ENCODE measurements at regions not wholly inside any gene's neighbourhood (a gene's known extent, or its start where the extent isn't known, plus 50 kb on each side); places are given as distances from the start of the nearest gene placed in this dataset.

GRCh38 chr14:98897605-98898309, 374.2 kb downstream of the BCL11B start:
- WGBS (ENCODE audit: insufficient coverage, low lambda C conversion rate), result no CpG with 5 or more reads among the region's 7 CpGs
- DNase-seq, result no peak

GRCh38 chr14:98899441-98899840, 372.6 kb downstream of the BCL11B start:
- peaks cover 3% of the 10 kb centered on the region for H3K27me3 ChIP-seq (ENCODE audit: control insufficient read depth, insufficient read depth, low read length)
- WGBS (ENCODE audit: insufficient coverage, low lambda C conversion rate), result no CpG with 5 or more reads among the region's 9 CpGs
- no peak for DNase-seq

More at GRCh38 chr14:98897605-98898309, 374.2 kb downstream of the BCL11B start:
- H3K27ac ChIP-seq (ENCODE audit: low read length), result no peak overlapping the region
- H3K9me3 ChIP-seq (ENCODE audit: control insufficient read depth, low read depth, low read length), result no peaks in the 10 kb centered on the region
- no peaks in the 10 kb centered on the region for H3K36me3 ChIP-seq (ENCODE audit: control insufficient read depth, insufficient read depth, low read length)
- no peak overlapping the region for H3K4me3 ChIP-seq (ENCODE audit: low read length)
- H3K4me1 ChIP-seq (ENCODE audit: control insufficient read depth, insufficient read depth, low read length), result no peaks in the 10 kb centered on the region
- H3K27me3 ChIP-seq (ENCODE audit: control insufficient read depth, insufficient read depth, low read length), result no peaks in the 10 kb centered on the region

GRCh38 chr14:98900236-98900635, 371.8 kb downstream of the BCL11B start:
- WGBS (ENCODE audit: insufficient coverage, low lambda C conversion rate), result 97% methylated on average over 6 of the region's 15 CpGs
- no peaks in the 10 kb centered on the region for H3K4me1 ChIP-seq (ENCODE audit: control insufficient read depth, insufficient read depth, low read length)
- peaks cover 3% of the 10 kb centered on the region for H3K27me3 ChIP-seq (ENCODE audit: control insufficient read depth, insufficient read depth, low read length)
- no peak overlapping the region for H3K27ac ChIP-seq (ENCODE audit: low read length)
- no peaks in the 10 kb centered on the region for H3K36me3 ChIP-seq (ENCODE audit: control insufficient read depth, insufficient read depth, low read length)
- DNase-seq, result no peak
- H3K9me3 ChIP-seq (ENCODE audit: control insufficient read depth, low read depth, low read length), result no peaks in the 10 kb centered on the region
- no peak overlapping the region for H3K4me3 ChIP-seq (ENCODE audit: low read length)

More at GRCh38 chr14:98899441-98899840, 372.6 kb downstream of the BCL11B start:
- no peaks in the 10 kb centered on the region for H3K9me3 ChIP-seq (ENCODE audit: control insufficient read depth, low read depth, low read length)
- no peak overlapping the region for H3K4me3 ChIP-seq (ENCODE audit: low read length)
- H3K36me3 ChIP-seq (ENCODE audit: control insufficient read depth, insufficient read depth, low read length), result no peaks in the 10 kb centered on the region
- H3K27ac ChIP-seq (ENCODE audit: low read length), result no peak overlapping the region
- H3K4me1 ChIP-seq (ENCODE audit: control insufficient read depth, insufficient read depth, low read length), result no peaks in the 10 kb centered on the region

GRCh38 chr14:98900798-98901197, 371.2 kb downstream of the BCL11B start:
- no peaks in the 10 kb centered on the region for H3K4me1 ChIP-seq (ENCODE audit: control insufficient read depth, insufficient read depth, low read length)
- H3K4me3 ChIP-seq (ENCODE audit: low read length), result no peak overlapping the region
- no peak overlapping the region for H3K27ac ChIP-seq (ENCODE audit: low read length)
- H3K27me3 ChIP-seq (ENCODE audit: control insufficient read depth, insufficient read depth, low read length), result peaks cover 3% of the 10 kb centered on the region
- WGBS (ENCODE audit: insufficient coverage, low lambda C conversion rate), result 30% methylated on average over 2 of the region's 4 CpGs
- no peak for DNase-seq
- no peaks in the 10 kb centered on the region for H3K9me3 ChIP-seq (ENCODE audit: control insufficient read depth, low read depth, low read length)
- no peaks in the 10 kb centered on the region for H3K36me3 ChIP-seq (ENCODE audit: control insufficient read depth, insufficient read depth, low read length)

GRCh38 chr14:98901511-98902205, 370.3 kb downstream of the BCL11B start:
- no CpG with 5 or more reads among the region's 16 CpGs for WGBS (ENCODE audit: insufficient coverage, low lambda C conversion rate)
- Histone ChIP-seq H3K4me3 (ENCODE audit: low read length) (no peak overlapping the region), H3K27ac (ENCODE audit: low read length) (no peak overlapping the region), H3K36me3 (ENCODE audit: control insufficient read depth, insufficient read depth, low read length) (no peaks in the 10 kb centered on the region), H3K4me1 (ENCODE audit: control insufficient read depth, insufficient read depth, low read length) (no peaks in the 10 kb centered on the region), H3K27me3 (ENCODE audit: control insufficient read depth, insufficient read depth, low read length) (peaks cover 8% of the 10 kb centered on the region), H3K9me3 (ENCODE audit: control insufficient read depth, low read depth, low read length) (no peaks in the 10 kb centered on the region)
- no peak for DNase-seq

- WGBS (ENCODE audit: insufficient coverage, low lambda C conversion rate), result no CpG with 5 or more reads among the region's 2 CpGs
- H3K4me3 ChIP-seq (ENCODE audit: low read length), result no peak overlapping the region
These were observed 368.6 kb downstream of the BCL11B start for GRCh38 chr14:98903371-98903770.

GRCh38 chr14:98904677-98905076, 367.3 kb downstream of the BCL11B start:
- no peaks in the 10 kb centered on the region for H3K9me3 ChIP-seq (ENCODE audit: control insufficient read depth, low read depth, low read length)
- H3K27ac ChIP-seq (ENCODE audit: low read length), result no peak overlapping the region
- H3K27me3 ChIP-seq (ENCODE audit: control insufficient read depth, insufficient read depth, low read length), result peaks cover 8% of the 10 kb centered on the region
- H3K4me3 ChIP-seq (ENCODE audit: low read length), result no peak overlapping the region
- no peaks in the 10 kb centered on the region for H3K4me1 ChIP-seq (ENCODE audit: control insufficient read depth, insufficient read depth, low read length)
- DNase-seq, result no peak
- H3K36me3 ChIP-seq (ENCODE audit: control insufficient read depth, insufficient read depth, low read length), result no peaks in the 10 kb centered on the region
- WGBS (ENCODE audit: insufficient coverage, low lambda C conversion rate), result no CpG with 5 or more reads among the region's 3 CpGs

More at GRCh38 chr14:98903371-98903770, 368.6 kb downstream of the BCL11B start:
- H3K9me3 ChIP-seq (ENCODE audit: control insufficient read depth, low read depth, low read length), result no peaks in the 10 kb centered on the region
- DNase-seq, result no peak
- H3K27me3 ChIP-seq (ENCODE audit: control insufficient read depth, insufficient read depth, low read length), result peaks cover 8% of the 10 kb centered on the region
- no peaks in the 10 kb centered on the region for H3K36me3 ChIP-seq (ENCODE audit: control insufficient read depth, insufficient read depth, low read length)
- H3K4me1 ChIP-seq (ENCODE audit: control insufficient read depth, insufficient read depth, low read length), result no peaks in the 10 kb centered on the region
- H3K27ac ChIP-seq (ENCODE audit: low read length), result no peak overlapping the region

- peaks cover 8% of the 10 kb centered on the region for H3K27me3 ChIP-seq (ENCODE audit: control insufficient read depth, insufficient read depth, low read length)
- no peak overlapping the region for H3K27ac ChIP-seq (ENCODE audit: low read length)
These were observed 365.6 kb downstream of the BCL11B start for GRCh38 chr14:98906123-98906995.

GRCh38 chr14:98907271-98907670, 364.7 kb downstream of the BCL11B start:
- no peaks in the 10 kb centered on the region for H3K9me3 ChIP-seq (ENCODE audit: control insufficient read depth, low read depth, low read length)
- H3K27ac ChIP-seq (ENCODE audit: low read length), result no peak overlapping the region
- H3K4me1 ChIP-seq (ENCODE audit: control insufficient read depth, insufficient read depth, low read length), result no peaks in the 10 kb centered on the region
- no peaks in the 10 kb centered on the region for H3K36me3 ChIP-seq (ENCODE audit: control insufficient read depth, insufficient read depth, low read length)
- DNase-seq, result no peak
- no CpG with 5 or more reads among the region's 5 CpGs for WGBS (ENCODE audit: insufficient coverage, low lambda C conversion rate)
- peaks cover 8% of the 10 kb centered on the region for H3K27me3 ChIP-seq (ENCODE audit: control insufficient read depth, insufficient read depth, low read length)
- H3K4me3 ChIP-seq (ENCODE audit: low read length), result no peak overlapping the region

More at GRCh38 chr14:98906123-98906995, 365.6 kb downstream of the BCL11B start:
- no peaks in the 10 kb centered on the region for H3K4me1 ChIP-seq (ENCODE audit: control insufficient read depth, insufficient read depth, low read length)
- no peaks in the 10 kb centered on the region for H3K36me3 ChIP-seq (ENCODE audit: control insufficient read depth, insufficient read depth, low read length)
- H3K4me3 ChIP-seq (ENCODE audit: low read length), result no peak overlapping the region
- DNase-seq, result no peak
- WGBS (ENCODE audit: insufficient coverage, low lambda C conversion rate), result 68% methylated on average over 4 of the region's 17 CpGs
- H3K9me3 ChIP-seq (ENCODE audit: control insufficient read depth, low read depth, low read length), result no peaks in the 10 kb centered on the region

GRCh38 chr14:98908050-98908449, 363.9 kb downstream of the BCL11B start:
- WGBS (ENCODE audit: insufficient coverage, low lambda C conversion rate), result no CpG with 5 or more reads among the region's 7 CpGs
- no peak overlapping the region for H3K4me3 ChIP-seq (ENCODE audit: low read length)
- DNase-seq, result no peak
- H3K4me1 ChIP-seq (ENCODE audit: control insufficient read depth, insufficient read depth, low read length), result no peaks in the 10 kb centered on the region
- H3K36me3 ChIP-seq (ENCODE audit: control insufficient read depth, insufficient read depth, low read length), result no peaks in the 10 kb centered on the region
- H3K27ac ChIP-seq (ENCODE audit: low read length), result no peak overlapping the region
- H3K27me3 ChIP-seq (ENCODE audit: control insufficient read depth, insufficient read depth, low read length), result peaks cover 8% of the 10 kb centered on the region
- no peaks in the 10 kb centered on the region for H3K9me3 ChIP-seq (ENCODE audit: control insufficient read depth, low read depth, low read length)
